ENCODE measurements at regions not wholly inside any gene's neighbourhood (a gene's known extent, or its start where the extent isn't known, plus 50 kb on each side); places are given as distances from the start of the nearest gene placed in this dataset.

DNA sequence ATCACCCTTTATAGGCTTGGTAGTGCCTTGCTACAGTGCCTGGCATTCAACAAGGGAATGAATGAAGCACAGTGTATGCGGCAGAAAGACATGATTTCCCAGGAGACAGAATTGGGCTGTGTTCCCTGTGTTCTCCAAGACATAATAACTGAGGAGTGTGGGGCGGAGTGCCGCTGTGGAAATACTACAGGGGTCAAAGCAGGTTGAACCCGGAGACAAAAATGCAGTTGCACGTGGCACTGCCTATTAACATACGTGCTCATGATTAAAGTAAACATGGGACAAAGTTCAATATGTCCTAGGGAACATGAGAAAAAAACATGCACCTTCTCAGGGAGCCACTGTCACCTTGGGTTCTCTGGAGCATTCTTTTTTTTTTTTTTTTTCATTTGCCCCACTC, 820.8 kb downstream of the RPA4 start:
- TF ChIP-seq POLR2A (IDR thresholded peaks at IDR 0.05) = no peak
- TF ChIP-seq EP300 (IDR thresholded peaks at IDR 0.05) = no peak
- TF ChIP-seq CTCF (IDR thresholded peaks at IDR 0.05) = no peak
- Histone ChIP-seq H3K27me3 (peaks cover 0 to 5% of the 10 kb centered on the region in 2 donors), H3K4me3 (no peak overlapping the region), H3K4me1 (no peaks in the 10 kb centered on the region), H3K9me3 (no peaks in the 10 kb centered on the region), H3K36me3 (no peaks in the 10 kb centered on the region), H3K27ac (no peak overlapping the region)
- DNase-seq (ENCODE audit: low spot score in 2 of 2) = no peak
- 79 to 83% methylated on average over 6 of the region's 6 CpGs for WGBS, 2 donors

- Histone ChIP-seq H3K36me3 (no peaks in the 10 kb centered on the region), H3K9me3 (no peaks in the 10 kb centered on the region), H3K27ac (no peak overlapping the region), H3K27me3 (peaks cover 0 to 5% of the 10 kb centered on the region in 2 donors), H3K4me1 (no peaks in the 10 kb centered on the region), H3K4me3 (no peak overlapping the region)
- WGBS, 2 donors = 96 to 100% methylated on average over 1 of the region's 1 CpG
- no peak for DNase-seq (ENCODE audit: low spot score in 2 of 2)
- TF ChIP-seq POLR2A (IDR thresholded peaks at IDR 0.05) (no peak), EP300 (IDR thresholded peaks at IDR 0.05) (no peak)
Measured at GRCh38 chrX:97704881-97705280, 821.2 kb downstream of the RPA4 start.

- Histone ChIP-seq H3K9me3 (no peaks in the 10 kb centered on the region), H3K27ac (no peak overlapping the region), H3K4me3 (no peak overlapping the region), H3K36me3 (no peaks in the 10 kb centered on the region), H3K4me1 (no peaks in the 10 kb centered on the region), H3K27me3 (peaks cover 0 to 5% of the 10 kb centered on the region in 2 donors)
- no peak for TF ChIP-seq EP300 (IDR thresholded peaks at IDR 0.05)
- TF ChIP-seq CTCF (IDR thresholded peaks at IDR 0.05) = no peak
- no peak for TF ChIP-seq POLR2A (IDR thresholded peaks at IDR 0.05)
- 79 to 80% methylated on average over 2 of the region's 2 CpGs for WGBS, 2 donors
- no peak for DNase-seq (ENCODE audit: low spot score in 2 of 2)
Measured at GRCh38 chrX:97705936-97706335, 822.2 kb downstream of the RPA4 start.

GRCh38 chrX:97714072-97714471, 830.4 kb downstream of the RPA4 start:
- no peak for DNase-seq (ENCODE audit: low spot score in 2 of 2)
- Histone ChIP-seq H3K27ac (no peak overlapping the region), H3K36me3 (no peaks in the 10 kb centered on the region), H3K4me1 (no peaks in the 10 kb centered on the region), H3K4me3 (no peak overlapping the region), H3K9me3 (no peaks in the 10 kb centered on the region), H3K27me3 (peaks cover 0 to 12% of the 10 kb centered on the region in 2 donors)
- TF ChIP-seq POLR2A (IDR thresholded peaks at IDR 0.05) = no peak
- TF ChIP-seq EP300 (IDR thresholded peaks at IDR 0.05) = no peak
- no peak for TF ChIP-seq CTCF (IDR thresholded peaks at IDR 0.05)

DNA sequence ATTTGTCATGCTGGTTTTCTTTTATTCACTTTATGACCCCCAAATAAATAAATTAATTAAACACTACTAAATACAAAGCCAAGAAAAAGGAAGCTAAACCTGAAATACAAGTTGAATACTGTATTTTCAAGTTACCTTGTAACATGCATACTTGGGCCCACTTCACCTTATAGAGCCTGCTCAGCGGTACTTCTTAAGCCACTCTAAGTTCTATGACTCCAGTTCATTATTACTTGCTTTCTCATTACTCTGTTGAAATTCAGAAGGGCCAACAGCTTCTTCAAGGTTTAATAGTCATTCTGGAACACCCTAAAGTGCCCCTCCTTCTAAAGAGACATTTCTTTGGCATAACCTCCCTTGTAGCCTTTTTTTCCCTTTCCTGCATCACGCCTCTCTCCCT, 844.5 kb downstream of the RPA4 start:
- H3K9me3 ChIP-seq = no peaks in the 10 kb centered on the region
- H3K27ac ChIP-seq = no peak overlapping the region
- TF ChIP-seq CTCF (IDR thresholded peaks at IDR 0.05) = no peak
- no peak for TF ChIP-seq POLR2A (IDR thresholded peaks at IDR 0.05)
- WGBS, 2 donors = 86 to 94% methylated on average over 2 of the region's 2 CpGs
- no peak overlapping the region for H3K4me3 ChIP-seq
- H3K27me3 ChIP-seq = peaks cover 0 to 3% of the 10 kb centered on the region in 2 donors
- H3K36me3 ChIP-seq = no peaks in the 10 kb centered on the region
- H3K4me1 ChIP-seq = no peaks in the 10 kb centered on the region
- DNase-seq (ENCODE audit: low spot score in 2 of 2) = no peak

DNA sequence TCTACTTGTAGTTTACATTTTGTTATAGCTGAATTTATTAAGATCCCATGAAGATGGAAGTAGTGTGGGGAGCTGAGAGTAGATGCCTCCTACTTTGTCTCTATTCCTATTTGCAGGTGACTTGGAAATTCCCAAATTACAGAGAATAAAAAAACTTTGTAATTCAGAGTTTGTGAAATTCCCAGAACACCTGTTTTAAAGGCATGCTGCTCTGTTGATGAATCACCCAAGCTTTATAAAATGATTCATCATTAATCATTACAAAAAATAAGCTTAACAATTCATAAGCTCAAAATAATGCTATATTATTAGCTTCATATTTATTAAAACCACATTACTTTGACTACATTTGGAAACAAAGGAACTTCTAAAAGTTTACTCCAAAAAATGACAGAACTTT, 856.3 kb downstream of the RPA4 start:
- no peaks in the 10 kb centered on the region for H3K36me3 ChIP-seq
- no peak overlapping the region for H3K4me3 ChIP-seq
- DNase-seq (ENCODE audit: low spot score in 2 of 2) = no peak
- H3K27me3 ChIP-seq = peaks cover 0 to 8% of the 10 kb centered on the region in 2 donors
- TF ChIP-seq EP300 (IDR thresholded peaks at IDR 0.05) (no peak), CTCF (IDR thresholded peaks at IDR 0.05) (no peak), POLR2A (IDR thresholded peaks at IDR 0.05) (no peak)
- H3K4me1 ChIP-seq = no peaks in the 10 kb centered on the region
- no peak overlapping the region for H3K27ac ChIP-seq
- H3K9me3 ChIP-seq = no peaks in the 10 kb centered on the region
